ENCODE measurements at regions not wholly inside any gene's neighbourhood (a gene's known extent, or its start where the extent isn't known, plus 50 kb on each side); places are given as distances from the start of the nearest gene placed in this dataset.
"Not testable (repeated sequence)": the region's sequence is repeated elsewhere in the genome, so short reads cannot be mapped to it uniquely, and the experiment has no call there.

GRCh38 chr2:242015108-242016065, 145.9 kb downstream of the RTP5 start:
- H3K4me1 Mint-ChIP-seq: no peaks in the 10 kb centered on the region
- H3K9me3 Mint-ChIP-seq: no peaks in the 10 kb centered on the region
- DNase-seq: peak; percentile 31
- H3K27me3 Mint-ChIP-seq (ENCODE audit: insufficient read depth): peaks cover 3% of the 10 kb centered on the region
- H3K4me3 ChIP-seq (ENCODE audit: low read length): no peak overlapping the region
- no peaks in the 10 kb centered on the region for H3K4me1 ChIP-seq (ENCODE audit: control insufficient read depth, insufficient read depth, low read length)
- no peaks in the 10 kb centered on the region for H3K36me3 Mint-ChIP-seq (ENCODE audit: low read depth)
- WGBS, 2 experiments (ENCODE audit: insufficient coverage in 1 of 2, insufficient read length in 1 of 2): 87 to 89% methylated on average over 4 to 10 of the region's 10 CpGs
- no peaks in the 10 kb centered on the region for H3K27me3 ChIP-seq (ENCODE audit: control insufficient read depth, insufficient read depth, low read length, poor library complexity, severe bottlenecking)
- H3K27ac ChIP-seq (ENCODE audit: low read depth, low read length): no peak overlapping the region
- no peaks in the 10 kb centered on the region for H3K36me3 ChIP-seq (ENCODE audit: control insufficient read depth, insufficient read depth, low read length)
- no peak overlapping the region for H3K9ac ChIP-seq (ENCODE audit: extremely low read depth, low read length, poor library complexity, severe bottlenecking)
- no peak for TF ChIP-seq CTCF (conservative IDR thresholded peaks at IDR 0.05)
- no peak overlapping the region for H3K4me3 Mint-ChIP-seq
- H3K9me3 ChIP-seq (ENCODE audit: control insufficient read depth, low read length): no peaks in the 10 kb centered on the region
- H3K27ac Mint-ChIP-seq: no peak overlapping the region

- H3K36me3 Mint-ChIP-seq (ENCODE audit: low read depth): no peaks in the 10 kb centered on the region
- no peaks in the 10 kb centered on the region for H3K9me3 ChIP-seq (ENCODE audit: control insufficient read depth, low read length)
- no peak overlapping the region for H3K27ac Mint-ChIP-seq
- no peaks in the 10 kb centered on the region for H3K9me3 Mint-ChIP-seq
- TF ChIP-seq CTCF (conservative IDR thresholded peaks at IDR 0.05): no peak
- no peak overlapping the region for H3K9ac ChIP-seq (ENCODE audit: extremely low read depth, low read length, poor library complexity, severe bottlenecking)
- H3K4me1 Mint-ChIP-seq: no peaks in the 10 kb centered on the region
- H3K4me1 ChIP-seq (ENCODE audit: control insufficient read depth, insufficient read depth, low read length): no peaks in the 10 kb centered on the region
- no peak for DNase-seq
- WGBS, 2 experiments (ENCODE audit: insufficient coverage in 1 of 2, insufficient read length in 1 of 2): 93 to 97% methylated on average over 6 to 10 of the region's 10 CpGs
- peaks cover 2% of the 10 kb centered on the region for H3K27me3 ChIP-seq (ENCODE audit: control insufficient read depth, insufficient read depth, low read length, poor library complexity, severe bottlenecking)
- H3K27ac ChIP-seq (ENCODE audit: low read depth, low read length): no peak overlapping the region
- H3K4me3 ChIP-seq (ENCODE audit: low read length): no peak overlapping the region
- peaks cover 16% of the 10 kb centered on the region for H3K27me3 Mint-ChIP-seq (ENCODE audit: insufficient read depth)
- no peak overlapping the region for H3K4me3 Mint-ChIP-seq
- no peaks in the 10 kb centered on the region for H3K36me3 ChIP-seq (ENCODE audit: control insufficient read depth, insufficient read depth, low read length)
Observed at GRCh38 chr2:242017086-242017485, 147.6 kb downstream of the RTP5 start.

GRCh38 chr2:242018416-242018815, 148.9 kb downstream of the RTP5 start:
- not testable (repeated sequence) for H3K36me3 Mint-ChIP-seq (ENCODE audit: low read depth); H3K9me3 ChIP-seq (ENCODE audit: control insufficient read depth, low read length); H3K27ac ChIP-seq (ENCODE audit: low read depth, low read length); H3K9ac ChIP-seq (ENCODE audit: extremely low read depth, low read length, poor library complexity, severe bottlenecking); H3K36me3 ChIP-seq (ENCODE audit: control insufficient read depth, insufficient read depth, low read length); H3K4me3 ChIP-seq (ENCODE audit: low read length); H3K4me1 ChIP-seq (ENCODE audit: control insufficient read depth, insufficient read depth, low read length); H3K9me3 Mint-ChIP-seq; H3K4me1 Mint-ChIP-seq; H3K4me3 Mint-ChIP-seq; H3K27ac Mint-ChIP-seq; DNase-seq
- H3K27me3 Mint-ChIP-seq (ENCODE audit: insufficient read depth): peaks cover 29% of the 10 kb centered on the region
- H3K27me3 ChIP-seq (ENCODE audit: control insufficient read depth, insufficient read depth, low read length, poor library complexity, severe bottlenecking): peaks cover 15% of the 10 kb centered on the region
- 88 to 94% methylated on average over 4 to 10 of the region's 10 CpGs for WGBS, 2 experiments (ENCODE audit: insufficient coverage in 1 of 2, insufficient read length in 1 of 2)

All from endodermal cell (in vitro differentiated cells).